ENCODE measurements at regions not wholly inside any gene's neighbourhood (a gene's known extent, or its start where the extent isn't known, plus 50 kb on each side); places are given as distances from the start of the nearest gene placed in this dataset.

- peaks cover 16% of the 10 kb centered on the region for H3K9me3 Mint-ChIP-seq
- no peaks in the 10 kb centered on the region for H3K4me1 Mint-ChIP-seq
- DNase-seq (ENCODE audit: low read depth, low spot score), result no peak
- peaks cover 15% of the 10 kb centered on the region for H3K27me3 Mint-ChIP-seq (ENCODE audit: low read depth)
- H3K36me3 Mint-ChIP-seq (ENCODE audit: low read depth), result peaks cover 3% of the 10 kb centered on the region
- no peak overlapping the region for H3K4me3 Mint-ChIP-seq
- TF ChIP-seq CTCF (conservative IDR thresholded peaks at IDR 0.05), result no peak
- no peak overlapping the region for H3K27ac Mint-ChIP-seq (ENCODE audit: unreplicated experiment)
Observed at GRCh38 chr21:35732788-35733187, 327.5 kb downstream of the SETD4 start.

- H3K4me3 Mint-ChIP-seq, result no peak overlapping the region
- TF ChIP-seq CTCF (conservative IDR thresholded peaks at IDR 0.05), result no peak
- DNase-seq (ENCODE audit: low read depth, low spot score), result no peak
- H3K9me3 Mint-ChIP-seq, result peaks cover 15% of the 10 kb centered on the region
- no peaks in the 10 kb centered on the region for H3K4me1 Mint-ChIP-seq
- peaks cover 6% of the 10 kb centered on the region for H3K36me3 Mint-ChIP-seq (ENCODE audit: low read depth)
- H3K27me3 Mint-ChIP-seq (ENCODE audit: low read depth), result peaks cover 20% of the 10 kb centered on the region
- H3K27ac Mint-ChIP-seq (ENCODE audit: unreplicated experiment), result no peak overlapping the region
Observed at GRCh38 chr21:35730325-35730724, 330.0 kb downstream of the SETD4 start.

GRCh38 chr21:35727830-35728229 is 332.5 kb downstream of the SETD4 start:
- Mint-ChIP-seq H3K9me3 (peaks cover 13% of the 10 kb centered on the region), H3K27ac (ENCODE audit: unreplicated experiment) (no peak overlapping the region), H3K27me3 (ENCODE audit: low read depth) (peaks cover 22% of the 10 kb centered on the region), H3K36me3 (ENCODE audit: low read depth) (peaks cover 4% of the 10 kb centered on the region), H3K4me3 (no peak overlapping the region), H3K4me1 (no peaks in the 10 kb centered on the region)
- no peak for TF ChIP-seq CTCF (conservative IDR thresholded peaks at IDR 0.05)
- no peak for DNase-seq (ENCODE audit: low read depth, low spot score)

GRCh38 chr21:35724156-35724555 is 336.2 kb downstream of the SETD4 start:
- Mint-ChIP-seq H3K27me3 (ENCODE audit: low read depth) (peaks cover 14% of the 10 kb centered on the region), H3K4me3 (no peak overlapping the region), H3K27ac (ENCODE audit: unreplicated experiment) (no peak overlapping the region), H3K36me3 (ENCODE audit: low read depth) (peaks cover 4% of the 10 kb centered on the region), H3K9me3 (peaks cover 13% of the 10 kb centered on the region), H3K4me1 (no peaks in the 10 kb centered on the region)
- no peak for TF ChIP-seq CTCF (conservative IDR thresholded peaks at IDR 0.05)
- no peak for DNase-seq (ENCODE audit: low read depth, low spot score)

GRCh38 chr21:35721701-35722100 is 338.6 kb downstream of the SETD4 start:
- Mint-ChIP-seq H3K27me3 (ENCODE audit: low read depth) (peaks cover 6% of the 10 kb centered on the region), H3K4me1 (peaks cover 2% of the 10 kb centered on the region), H3K27ac (ENCODE audit: unreplicated experiment) (no peak overlapping the region), H3K4me3 (no peak overlapping the region), H3K9me3 (peaks cover 11% of the 10 kb centered on the region), H3K36me3 (ENCODE audit: low read depth) (peaks cover 2% of the 10 kb centered on the region)
- no peak for DNase-seq (ENCODE audit: low read depth, low spot score)
- TF ChIP-seq CTCF (conservative IDR thresholded peaks at IDR 0.05), result no peak
